ENCODE measurements at regions not wholly inside any gene's neighbourhood (a gene's known extent, or its start where the extent isn't known, plus 50 kb on each side); places are given as distances from the start of the nearest gene placed in this dataset.

DNA sequence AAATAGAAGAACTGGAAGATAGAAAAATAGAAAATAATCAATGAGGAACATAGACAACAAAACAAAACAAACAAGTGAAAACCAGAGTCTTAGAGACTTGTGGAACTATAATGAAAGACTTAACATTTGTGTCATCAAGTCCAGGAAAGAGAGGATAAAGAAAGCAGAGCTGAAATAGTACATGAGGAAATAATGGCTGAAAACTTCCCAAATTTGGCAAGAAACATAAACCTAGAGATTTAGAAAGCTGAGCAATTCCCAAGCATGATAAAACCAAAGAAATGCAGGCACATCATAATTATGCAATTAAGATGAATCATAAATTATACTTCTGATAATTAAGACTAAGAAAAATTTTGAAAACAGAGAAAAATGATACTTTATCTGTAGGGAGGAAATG, 614.5 kb downstream of the ETS1 start:
- no peak overlapping the region for H3K27ac ChIP-seq
- intact Hi-C loops (cut with DNase I): no loop called here
- FAIRE-seq (no peak), ATAC-seq (no peak), DNase-seq (no peak)
- H3K36me3 ChIP-seq: no peaks in the 10 kb centered on the region
- H3K4me3 ChIP-seq: no peak overlapping the region
- no peaks in the 10 kb centered on the region for H3K4me1 ChIP-seq
- H3K9me3 ChIP-seq: no peaks in the 10 kb centered on the region
- peaks cover 0 to 3% (median 0%) of the 10 kb centered on the region in 4 donors for H3K27me3 ChIP-seq
- TF ChIP-seq, protein P1, sequence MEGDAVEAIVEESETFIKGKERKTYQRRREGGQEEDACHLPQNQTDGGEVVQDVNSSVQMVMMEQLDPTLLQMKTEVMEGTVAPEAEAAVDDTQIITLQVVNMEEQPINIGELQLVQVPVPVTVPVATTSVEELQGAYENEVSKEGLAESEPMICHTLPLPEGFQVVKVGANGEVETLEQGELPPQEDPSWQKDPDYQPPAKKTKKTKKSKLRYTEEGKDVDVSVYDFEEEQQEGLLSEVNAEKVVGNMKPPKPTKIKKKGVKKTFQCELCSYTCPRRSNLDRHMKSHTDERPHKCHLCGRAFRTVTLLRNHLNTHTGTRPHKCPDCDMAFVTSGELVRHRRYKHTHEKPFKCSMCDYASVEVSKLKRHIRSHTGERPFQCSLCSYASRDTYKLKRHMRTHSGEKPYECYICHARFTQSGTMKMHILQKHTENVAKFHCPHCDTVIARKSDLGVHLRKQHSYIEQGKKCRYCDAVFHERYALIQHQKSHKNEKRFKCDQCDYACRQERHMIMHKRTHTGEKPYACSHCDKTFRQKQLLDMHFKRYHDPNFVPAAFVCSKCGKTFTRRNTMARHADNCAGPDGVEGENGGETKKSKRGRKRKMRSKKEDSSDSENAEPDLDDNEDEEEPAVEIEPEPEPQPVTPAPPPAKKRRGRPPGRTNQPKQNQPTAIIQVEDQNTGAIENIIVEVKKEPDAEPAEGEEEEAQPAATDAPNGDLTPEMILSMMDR (IDR thresholded peaks at IDR 0.05): no peak

DNA sequence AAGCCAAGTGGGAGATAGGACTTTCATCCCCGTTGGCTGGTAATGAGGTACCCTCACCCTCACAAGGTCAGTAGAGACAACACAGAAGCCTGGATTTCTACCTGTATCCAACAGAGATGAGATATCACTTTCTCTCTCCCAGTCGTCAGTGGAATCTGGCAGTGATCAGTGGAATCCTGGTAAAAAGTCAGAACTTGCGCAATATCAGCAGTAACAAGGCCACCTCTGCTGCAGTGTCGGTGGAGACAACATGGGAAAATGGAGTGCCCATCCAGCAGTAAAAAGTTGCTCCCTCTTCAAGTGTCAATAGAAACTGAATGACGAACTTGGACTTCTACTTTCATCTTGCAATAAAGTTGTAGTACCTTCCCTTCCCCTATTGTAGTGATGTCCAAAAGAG, 615.9 kb downstream of the ETS1 start:
- H3K4me3 ChIP-seq: no peak overlapping the region
- no peaks in the 10 kb centered on the region for H3K4me1 ChIP-seq
- TF ChIP-seq, protein P1 (IDR thresholded peaks at IDR 0.05): no peak
- no peak overlapping the region for H3K27ac ChIP-seq
- H3K27me3 ChIP-seq: peaks cover 0 to 3% (median 0%) of the 10 kb centered on the region in 4 donors
- FAIRE-seq (no peak), ATAC-seq (no peak), DNase-seq (no peak)
- no peaks in the 10 kb centered on the region for H3K9me3 ChIP-seq
- 62 to 84% methylated on average over 5 of the region's 5 CpGs for WGBS, 2 donors
- no peaks in the 10 kb centered on the region for H3K36me3 ChIP-seq
- intact Hi-C loops (cut with DNase I): no loop called here

DNA sequence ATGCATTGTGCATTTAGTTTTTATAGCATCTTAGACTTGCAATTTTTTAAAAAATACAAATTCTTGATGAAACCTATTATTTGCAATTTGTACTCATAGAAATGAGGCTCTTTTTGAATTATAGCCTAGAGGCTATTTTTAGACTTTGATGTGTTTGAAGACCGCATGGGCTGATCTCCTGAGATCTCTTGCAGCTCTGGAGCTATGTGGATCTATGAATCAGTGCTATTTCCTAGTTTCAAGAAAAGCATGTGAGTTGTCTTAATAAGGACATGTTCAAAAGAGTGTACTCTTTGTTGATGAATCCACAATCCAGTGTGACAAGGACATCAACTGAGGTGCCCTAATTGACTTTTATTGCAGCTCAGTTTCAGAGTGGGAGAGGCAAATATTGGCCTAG, 620.5 kb downstream of the ETS1 start:
- Histone ChIP-seq H3K9me3 (no peaks in the 10 kb centered on the region), H3K27me3 (peaks cover 0 to 3% (median 0%) of the 10 kb centered on the region in 4 donors), H3K36me3 (no peaks in the 10 kb centered on the region), H3K4me3 (no peak overlapping the region), H3K4me1 (no peaks in the 10 kb centered on the region), H3K27ac (no peak overlapping the region)
- intact Hi-C loops (cut with DNase I): no loop called here
- TF ChIP-seq, protein P1 (IDR thresholded peaks at IDR 0.05): no peak
- 67 to 96% methylated on average over 1 of the region's 1 CpG for WGBS, 2 donors
- FAIRE-seq: no peak
- no peak for ATAC-seq
- DNase-seq: no peak

DNA sequence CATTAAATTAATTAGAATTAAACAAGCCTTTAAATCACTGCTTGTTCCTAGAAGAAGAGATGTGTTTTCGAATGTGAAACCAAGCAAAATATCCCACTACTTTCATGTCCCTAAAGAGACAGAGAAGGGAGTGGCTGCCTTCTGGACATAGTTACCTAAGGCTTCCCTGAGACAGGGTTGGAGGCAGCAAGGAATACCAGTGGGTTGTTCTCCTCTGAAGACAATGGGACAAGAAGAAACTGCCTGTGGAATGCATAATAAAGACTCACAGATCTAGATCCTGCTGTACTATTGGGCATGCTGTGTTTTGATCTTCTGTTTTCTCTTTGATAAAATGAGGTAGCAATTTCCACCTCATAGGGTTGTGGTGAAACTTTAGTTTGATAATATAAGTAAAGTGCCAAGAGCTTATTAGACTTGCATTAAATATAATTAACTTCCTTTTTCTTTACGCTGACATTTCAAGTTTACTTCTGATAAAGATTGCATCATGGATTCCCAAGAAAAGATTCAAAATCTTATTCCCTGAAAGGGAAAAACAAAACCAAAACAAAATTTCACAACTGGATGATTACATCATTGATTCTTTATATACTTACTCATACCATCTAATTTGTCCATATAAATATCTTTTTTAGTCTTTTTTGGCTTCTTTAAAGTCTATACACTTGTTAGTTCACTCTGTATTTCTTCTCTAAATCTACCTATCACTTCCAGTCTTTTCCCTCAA, 621.3 kb downstream of the ETS1 start:
- ATAC-seq: no peak
- intact Hi-C loops (cut with DNase I): no loop called here
- TF ChIP-seq, protein P1 (IDR thresholded peaks at IDR 0.05): no peak
- H3K36me3 ChIP-seq: no peaks in the 10 kb centered on the region
- no peaks in the 10 kb centered on the region for H3K4me1 ChIP-seq
- WGBS, 2 donors: 51 to 72% methylated on average over 2 of the region's 2 CpGs
- no peak for FAIRE-seq
- peaks cover 0 to 3% (median 0%) of the 10 kb centered on the region in 4 donors for H3K27me3 ChIP-seq
- no peaks in the 10 kb centered on the region for H3K9me3 ChIP-seq
- no peak for DNase-seq
- H3K4me3 ChIP-seq: no peak overlapping the region
- H3K27ac ChIP-seq: no peak overlapping the region

DNA sequence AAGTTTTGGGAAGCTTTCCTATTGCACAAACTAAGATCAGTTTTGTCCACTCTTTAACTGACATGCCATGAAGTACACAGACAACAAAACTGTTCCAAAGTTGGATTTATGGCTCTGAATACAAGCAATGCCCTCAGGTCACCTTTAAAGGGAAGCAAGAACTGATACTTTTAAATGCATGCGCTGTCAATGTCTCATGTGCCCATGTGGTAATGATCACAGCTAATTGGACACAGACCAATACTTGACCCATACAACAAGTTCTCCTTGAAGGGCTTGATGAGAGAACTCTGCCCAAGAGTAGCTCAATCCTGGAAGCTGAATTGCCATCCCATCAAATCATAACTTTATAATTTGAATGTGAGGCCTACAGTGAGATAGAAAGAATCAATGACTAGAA, 624.9 kb downstream of the ETS1 start:
- no peak for ATAC-seq
- no peak overlapping the region for H3K4me3 ChIP-seq
- no peaks in the 10 kb centered on the region for H3K36me3 ChIP-seq
- no peak for DNase-seq
- no peaks in the 10 kb centered on the region for H3K9me3 ChIP-seq
- TF ChIP-seq, protein P1 (IDR thresholded peaks at IDR 0.05): no peak
- no peak overlapping the region for H3K27ac ChIP-seq
- no peak for FAIRE-seq
- H3K27me3 ChIP-seq: no peaks in the 10 kb centered on the region
- intact Hi-C loops (cut with DNase I): no loop called here
- no peaks in the 10 kb centered on the region for H3K4me1 ChIP-seq
- WGBS, 2 donors: 93 to 95% methylated on average over 1 of the region's 1 CpG

All from pancreas (tissue), 10 donors.